ENCODE measurements at regions not wholly inside any gene's neighbourhood (a gene's known extent, or its start where the extent isn't known, plus 50 kb on each side); places are given as distances from the start of the nearest gene placed in this dataset.

- 3% methylated on average over 3 of the region's 4 CpGs for WGBS (ENCODE audit: low lambda C conversion rate)
- H3K79me2 ChIP-seq (ENCODE audit: insufficient read depth, low read length), result no peaks in the 10 kb centered on the region
- H3K9me3 ChIP-seq (ENCODE audit: low read length), result no peaks in the 10 kb centered on the region
- no peak for ATAC-seq
- TF ChIP-seq ZNF563 (CRISPR knock-in tag; IDR thresholded peaks at IDR 0.05), result no peak
- TF ChIP-seq ZNF644 (CRISPR knock-in tag; IDR thresholded peaks at IDR 0.05; ENCODE audit: low read depth), result no peak
- TF ChIP-seq RFX1 (IDR thresholded peaks at IDR 0.05), result no peak
- TF ChIP-seq KAT7 (CRISPR knock-in tag; IDR thresholded peaks at IDR 0.05; ENCODE audit: borderline replicate concordance), result no peak
- TF ChIP-seq HNRNPL (IDR thresholded peaks at IDR 0.05; ENCODE audit: low read depth, low read length), result no peak
- no peak for TF ChIP-seq SOX13 (IDR thresholded peaks at IDR 0.05)
- TF ChIP-seq SOX13 (CRISPR knock-in tag; conservative IDR thresholded peaks at IDR 0.05 in 1 of 2, IDR thresholded peaks at IDR 0.05 in 1 of 2), result no peak
- no peak for TF ChIP-seq KDM2A (CRISPR knock-in tag; IDR thresholded peaks at IDR 0.05; ENCODE audit: borderline replicate concordance, low read depth)
- no peak for TF ChIP-seq ZNF781 (CRISPR knock-in tag; IDR thresholded peaks at IDR 0.05; ENCODE audit: borderline replicate concordance, not compliant biosample characterization)
- no peak for TF ChIP-seq ZNF577 (CRISPR knock-in tag; IDR thresholded peaks at IDR 0.05; ENCODE audit: borderline replicate concordance, low read depth)
- no peak for TF ChIP-seq GLI4 (CRISPR knock-in tag; IDR thresholded peaks at IDR 0.05; ENCODE audit: borderline replicate concordance)
- no peak for TF ChIP-seq HMG20B (CRISPR knock-in tag; conservative IDR thresholded peaks at IDR 0.05)
- TF ChIP-seq NR2C2 (CRISPR knock-in tag; IDR thresholded peaks at IDR 0.05; ENCODE audit: borderline replicate concordance), result no peak
- TF ChIP-seq, protein P1, sequence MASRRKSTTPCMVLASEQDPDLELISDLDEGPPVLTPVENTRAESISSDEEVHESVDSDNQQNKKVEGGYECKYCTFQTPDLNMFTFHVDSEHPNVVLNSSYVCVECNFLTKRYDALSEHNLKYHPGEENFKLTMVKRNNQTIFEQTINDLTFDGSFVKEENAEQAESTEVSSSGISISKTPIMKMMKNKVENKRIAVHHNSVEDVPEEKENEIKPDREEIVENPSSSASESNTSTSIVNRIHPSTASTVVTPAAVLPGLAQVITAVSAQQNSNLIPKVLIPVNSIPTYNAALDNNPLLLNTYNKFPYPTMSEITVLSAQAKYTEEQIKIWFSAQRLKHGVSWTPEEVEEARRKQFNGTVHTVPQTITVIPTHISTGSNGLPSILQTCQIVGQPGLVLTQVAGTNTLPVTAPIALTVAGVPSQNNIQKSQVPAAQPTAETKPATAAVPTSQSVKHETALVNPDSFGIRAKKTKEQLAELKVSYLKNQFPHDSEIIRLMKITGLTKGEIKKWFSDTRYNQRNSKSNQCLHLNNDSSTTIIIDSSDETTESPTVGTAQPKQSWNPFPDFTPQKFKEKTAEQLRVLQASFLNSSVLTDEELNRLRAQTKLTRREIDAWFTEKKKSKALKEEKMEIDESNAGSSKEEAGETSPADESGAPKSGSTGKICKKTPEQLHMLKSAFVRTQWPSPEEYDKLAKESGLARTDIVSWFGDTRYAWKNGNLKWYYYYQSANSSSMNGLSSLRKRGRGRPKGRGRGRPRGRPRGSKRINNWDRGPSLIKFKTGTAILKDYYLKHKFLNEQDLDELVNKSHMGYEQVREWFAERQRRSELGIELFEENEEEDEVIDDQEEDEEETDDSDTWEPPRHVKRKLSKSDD (CRISPR knock-in tag; IDR thresholded peaks at IDR 0.05; ENCODE audit: low read depth), result no peak
- intact Hi-C loops (cut with micrococcal nuclease; ENCODE audit: unreplicated experiment), result no loop called here
- H3K4me1 ChIP-seq (ENCODE audit: insufficient read depth, low read length), result no peaks in the 10 kb centered on the region
- no peak overlapping the region for H3K9ac ChIP-seq (ENCODE audit: insufficient read depth, low read depth, low read length)
- no peak overlapping the region for H3K4me3 ChIP-seq (replicated peaks in 1 of 3; ENCODE audit: insufficient read depth in 1 of 3, low read depth in 2 of 3, low read length in 3 of 3)
- H3K36me3 ChIP-seq (replicated peaks in 1 of 2; ENCODE audit: control insufficient read depth in 1 of 2, insufficient read depth in 2 of 2, low read length in 2 of 2), result no peaks in the 10 kb centered on the region
- no peaks in the 10 kb centered on the region for H4K20me1 ChIP-seq (ENCODE audit: insufficient read depth, low read length)
- H3K4me2 ChIP-seq (ENCODE audit: low read depth, low read length), result no peak overlapping the region
- ChIA-PET POLR2A (no interaction called here), CTCF (ENCODE audit: low intra/inter-chr PET ratio, low total read pairs) (no interaction called here)
- no peaks in the 10 kb centered on the region for H3K27me3 ChIP-seq (ENCODE audit: control insufficient read depth in 1 of 2, insufficient read depth in 2 of 2, low read length in 2 of 2)
- no peak overlapping the region for H2AFZ ChIP-seq (ENCODE audit: low read length)
- in situ Hi-C loops (cut with HindIII; ENCODE audit: extremely low pct_ligation_motif_present, low pct_unique_long_range_greater_than_20kb), result no loop called here
- no peak overlapping the region for H3K27ac ChIP-seq (ENCODE audit: extremely low read length, insufficient read depth, low read length)
- DNase-seq (ENCODE audit: low spot score), result no peak
- no peak for FAIRE-seq
- BruUV-seq (replicated peaks), result no TSS peak
These were observed 623.8 kb upstream of the HTR2C start for GRCh38 chrX:113959912-113960626.
